ENCODE measurements at regions not wholly inside any gene's neighbourhood (a gene's known extent, or its start where the extent isn't known, plus 50 kb on each side); places are given as distances from the start of the nearest gene placed in this dataset.

- H3K27me3 Mint-ChIP-seq, result peaks cover 8% of the 10 kb centered on the region
- no peak overlapping the region for H3K27ac Mint-ChIP-seq
- no peaks in the 10 kb centered on the region for H3K36me3 Mint-ChIP-seq (ENCODE audit: low read depth)
- no peak overlapping the region for H3K4me3 Mint-ChIP-seq
- no peaks in the 10 kb centered on the region for H3K9me3 Mint-ChIP-seq
- intact Hi-C loops (cut with micrococcal nuclease), result no loop called here
- H3K4me1 Mint-ChIP-seq (ENCODE audit: low read depth), result peaks cover 15% of the 10 kb centered on the region
These were observed 144.6 kb upstream of the PRSS1 start for GRCh38 chr7:142604671-142605070.

DNA sequence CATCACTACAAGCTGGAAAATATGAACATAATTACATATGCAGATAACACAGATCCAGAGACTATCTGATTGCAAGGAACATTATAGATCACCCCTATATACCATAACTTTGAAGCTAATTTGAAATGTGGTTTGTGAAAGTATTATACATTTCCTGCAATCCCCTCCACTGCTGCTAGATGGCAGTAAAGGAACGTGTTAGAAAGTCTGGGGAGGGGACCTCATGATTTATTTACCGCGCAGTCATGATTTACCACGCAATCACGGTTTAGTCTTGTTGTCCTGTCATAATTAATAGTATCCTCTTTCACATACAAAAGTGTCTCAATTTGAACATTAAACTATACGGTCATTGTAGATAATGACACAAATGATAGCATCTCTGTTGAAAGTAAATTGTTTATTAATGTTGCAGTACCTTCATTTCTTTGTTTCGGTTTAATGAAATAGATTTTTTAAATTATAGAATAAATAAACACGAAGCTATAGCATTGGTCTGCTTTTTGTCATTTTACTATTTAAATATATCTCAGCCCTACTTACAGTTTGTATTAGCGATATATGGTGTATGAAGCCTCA lies 145.3 kb upstream of the PRSS1 start:
- intact Hi-C loops (cut with micrococcal nuclease), result no loop called here
- peaks cover 11% of the 10 kb centered on the region for H3K4me1 Mint-ChIP-seq (ENCODE audit: low read depth)
- H3K36me3 Mint-ChIP-seq (ENCODE audit: low read depth), result no peaks in the 10 kb centered on the region
- no peak overlapping the region for H3K4me3 Mint-ChIP-seq
- no peaks in the 10 kb centered on the region for H3K9me3 Mint-ChIP-seq
- peaks cover 8% of the 10 kb centered on the region for H3K27me3 Mint-ChIP-seq
- no peak overlapping the region for H3K27ac Mint-ChIP-seq

DNA sequence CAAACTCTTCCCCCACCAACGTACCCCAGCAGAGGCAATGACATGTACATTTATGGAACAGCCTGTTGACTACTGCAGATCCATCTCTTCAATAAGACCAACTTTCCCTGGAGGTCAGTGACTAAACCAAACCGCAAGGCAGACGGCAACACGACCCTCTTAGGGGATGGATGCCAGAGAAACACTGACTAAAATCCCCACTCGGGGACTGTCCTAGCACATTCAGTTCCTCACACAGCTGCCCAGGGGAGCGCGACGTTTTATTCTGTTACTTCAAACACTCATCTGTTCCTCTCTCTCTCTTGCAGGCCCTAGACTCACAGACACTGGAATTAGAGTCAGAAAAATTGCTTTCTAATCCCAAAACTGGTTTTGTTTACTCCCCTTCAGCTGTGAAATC lies 146.5 kb upstream of the PRSS1 start:
- Mint-ChIP-seq H3K36me3 (ENCODE audit: low read depth) (no peaks in the 10 kb centered on the region), H3K4me3 (no peak overlapping the region), H3K4me1 (ENCODE audit: low read depth) (peaks cover 12% of the 10 kb centered on the region), H3K27ac (no peak overlapping the region), H3K27me3 (peaks cover 10% of the 10 kb centered on the region), H3K9me3 (no peaks in the 10 kb centered on the region)
- intact Hi-C loops (cut with micrococcal nuclease), result no loop called here

- Mint-ChIP-seq H3K9me3 (no peaks in the 10 kb centered on the region), H3K27me3 (peaks cover 13% of the 10 kb centered on the region), H3K36me3 (ENCODE audit: low read depth) (no peaks in the 10 kb centered on the region), H3K4me1 (ENCODE audit: low read depth) (peaks cover 11% of the 10 kb centered on the region), H3K4me3 (no peak overlapping the region), H3K27ac (no peak overlapping the region)
- intact Hi-C loops (cut with micrococcal nuclease), result no loop called here
These were observed 147.1 kb upstream of the PRSS1 start for GRCh38 chr7:142602183-142602582.

DNA sequence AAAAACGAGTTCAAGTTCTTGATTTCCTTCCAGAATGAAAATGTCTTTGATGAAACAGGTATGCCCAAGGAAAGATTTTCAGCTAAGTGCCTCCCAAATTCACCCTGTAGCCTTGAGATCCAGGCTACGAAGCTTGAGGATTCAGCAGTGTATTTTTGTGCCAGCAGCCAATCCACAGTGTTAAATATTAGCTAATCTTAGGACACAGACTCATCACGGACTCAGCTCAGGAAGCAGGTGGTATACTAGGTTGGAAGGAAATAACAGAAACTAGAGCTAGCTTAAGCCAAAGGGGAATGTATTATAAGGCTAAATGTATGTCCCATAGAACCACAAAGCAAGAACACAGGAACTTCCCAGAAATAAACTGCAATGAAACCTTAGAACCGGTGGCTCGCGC lies 151.0 kb upstream of the PRSS1 start:
- Mint-ChIP-seq H3K4me1 (ENCODE audit: low read depth) (peaks cover 10% of the 10 kb centered on the region), H3K9me3 (no peaks in the 10 kb centered on the region), H3K36me3 (ENCODE audit: low read depth) (no peaks in the 10 kb centered on the region), H3K27ac (no peak overlapping the region), H3K27me3 (peaks cover 8% of the 10 kb centered on the region), H3K4me3 (no peak overlapping the region)
- intact Hi-C loops (cut with micrococcal nuclease), result loop anchor here (5.0 kb wide), 1 partner anchor 41 kb away; no protein-coding TSS in a partner anchor

DNA sequence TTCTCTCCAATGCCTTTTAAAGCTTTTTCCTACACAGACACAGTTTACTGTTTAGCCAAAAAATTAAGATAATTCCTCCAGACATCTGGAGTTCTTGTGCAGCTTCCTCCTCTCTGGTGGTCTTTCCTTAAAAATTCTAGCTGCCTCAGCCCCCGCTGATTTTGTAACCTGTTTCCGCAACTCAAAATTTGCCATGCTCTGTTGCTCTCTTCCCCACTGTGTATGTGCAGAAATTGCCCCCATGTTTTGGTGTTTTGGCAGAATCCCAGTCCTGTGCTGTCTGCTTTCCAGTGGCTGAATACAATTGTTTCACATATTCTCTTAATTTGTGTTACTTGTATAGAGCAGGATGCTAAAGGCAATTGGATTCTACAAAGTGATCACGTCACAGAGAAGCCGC lies 151.7 kb upstream of the PRSS1 start:
- intact Hi-C loops (cut with micrococcal nuclease), result loop anchor here (5.0 kb wide), 1 partner anchor 40 kb away; no protein-coding TSS in a partner anchor
- Mint-ChIP-seq H3K4me1 (ENCODE audit: low read depth) (peaks cover 10% of the 10 kb centered on the region), H3K9me3 (no peaks in the 10 kb centered on the region), H3K36me3 (ENCODE audit: low read depth) (no peaks in the 10 kb centered on the region), H3K27me3 (peaks cover 6% of the 10 kb centered on the region), H3K27ac (no peak overlapping the region), H3K4me3 (no peak overlapping the region)

- H3K36me3 Mint-ChIP-seq (ENCODE audit: low read depth), result no peaks in the 10 kb centered on the region
- no peak overlapping the region for H3K27ac Mint-ChIP-seq
- H3K4me3 Mint-ChIP-seq, result no peak overlapping the region
- H3K27me3 Mint-ChIP-seq, result peaks cover 5% of the 10 kb centered on the region
- intact Hi-C loops (cut with micrococcal nuclease), result loop anchor here (5.0 kb wide), 1 partner anchor 39 kb away; no protein-coding TSS in a partner anchor
- no peaks in the 10 kb centered on the region for H3K9me3 Mint-ChIP-seq
- H3K4me1 Mint-ChIP-seq (ENCODE audit: low read depth), result peaks cover 10% of the 10 kb centered on the region
These were observed 153.3 kb upstream of the PRSS1 start for GRCh38 chr7:142595816-142596516.

DNA sequence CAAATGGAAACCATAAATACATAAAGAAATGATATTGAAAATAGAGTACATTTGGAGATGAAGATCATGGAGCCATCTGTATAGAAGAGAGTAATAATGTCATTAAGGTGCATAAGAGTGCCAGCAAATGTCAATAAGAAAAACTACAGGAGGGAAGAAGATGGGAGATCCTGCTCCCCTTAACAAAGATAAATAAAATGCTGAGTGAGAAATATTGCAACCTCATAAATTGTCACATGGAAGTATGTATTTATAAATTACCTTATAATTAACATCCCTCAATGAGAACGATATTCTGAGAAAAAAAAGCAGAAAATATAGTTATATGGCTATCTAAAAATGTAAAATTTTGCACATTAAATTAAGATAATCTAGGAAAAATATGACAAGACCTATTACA lies 155.2 kb upstream of the PRSS1 start:
- Mint-ChIP-seq H3K27me3 (peaks cover 5% of the 10 kb centered on the region), H3K4me3 (no peak overlapping the region), H3K36me3 (ENCODE audit: low read depth) (no peaks in the 10 kb centered on the region), H3K27ac (no peak overlapping the region), H3K4me1 (ENCODE audit: low read depth) (peaks cover 10% of the 10 kb centered on the region), H3K9me3 (no peaks in the 10 kb centered on the region)
- intact Hi-C loops (cut with micrococcal nuclease), result no loop called here

DNA sequence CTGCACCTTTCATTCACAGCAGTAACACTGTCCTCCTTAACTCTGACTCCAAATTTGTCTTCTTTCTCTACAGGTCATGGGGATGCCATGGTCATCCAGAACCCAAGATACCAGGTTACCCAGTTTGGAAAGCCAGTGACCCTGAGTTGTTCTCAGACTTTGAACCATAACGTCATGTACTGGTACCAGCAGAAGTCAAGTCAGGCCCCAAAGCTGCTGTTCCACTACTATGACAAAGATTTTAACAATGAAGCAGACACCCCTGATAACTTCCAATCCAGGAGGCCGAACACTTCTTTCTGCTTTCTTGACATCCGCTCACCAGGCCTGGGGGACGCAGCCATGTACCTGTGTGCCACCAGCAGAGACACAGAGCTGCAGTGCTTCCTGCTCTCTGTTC lies 156.2 kb upstream of the PRSS1 start:
- intact Hi-C loops (cut with micrococcal nuclease), result no loop called here
- Mint-ChIP-seq H3K4me1 (ENCODE audit: low read depth) (peaks cover 8% of the 10 kb centered on the region), H3K4me3 (no peak overlapping the region), H3K9me3 (no peaks in the 10 kb centered on the region), H3K27me3 (peaks cover 5% of the 10 kb centered on the region), H3K36me3 (ENCODE audit: low read depth) (no peaks in the 10 kb centered on the region), H3K27ac (no peak overlapping the region)

GRCh38 chr7:142592664-142593063 lies 156.6 kb upstream of the PRSS1 start:
- peaks cover 4% of the 10 kb centered on the region for H3K4me1 Mint-ChIP-seq (ENCODE audit: low read depth)
- H3K4me3 Mint-ChIP-seq, result no peak overlapping the region
- intact Hi-C loops (cut with micrococcal nuclease), result no loop called here
- H3K9me3 Mint-ChIP-seq, result no peaks in the 10 kb centered on the region
- no peaks in the 10 kb centered on the region for H3K36me3 Mint-ChIP-seq (ENCODE audit: low read depth)
- no peak overlapping the region for H3K27ac Mint-ChIP-seq
- H3K27me3 Mint-ChIP-seq, result peaks cover 2% of the 10 kb centered on the region

GRCh38 chr7:142592231-142592630 lies 157.0 kb upstream of the PRSS1 start:
- Mint-ChIP-seq H3K4me1 (ENCODE audit: low read depth) (no peaks in the 10 kb centered on the region), H3K4me3 (no peak overlapping the region), H3K9me3 (no peaks in the 10 kb centered on the region), H3K27me3 (no peaks in the 10 kb centered on the region), H3K36me3 (ENCODE audit: low read depth) (no peaks in the 10 kb centered on the region), H3K27ac (no peak overlapping the region)
- intact Hi-C loops (cut with micrococcal nuclease), result no loop called here

GRCh38 chr7:142590830-142591457 lies 158.3 kb upstream of the PRSS1 start:
- H3K4me1 Mint-ChIP-seq (ENCODE audit: low read depth), result peaks cover 7% of the 10 kb centered on the region
- no peaks in the 10 kb centered on the region for H3K36me3 Mint-ChIP-seq (ENCODE audit: low read depth)
- intact Hi-C loops (cut with micrococcal nuclease), result no loop called here
- H3K27ac Mint-ChIP-seq, result no peak overlapping the region
- no peak overlapping the region for H3K4me3 Mint-ChIP-seq
- H3K27me3 Mint-ChIP-seq, result no peaks in the 10 kb centered on the region
- H3K9me3 Mint-ChIP-seq, result no peaks in the 10 kb centered on the region

- Mint-ChIP-seq H3K27me3 (no peaks in the 10 kb centered on the region), H3K9me3 (no peaks in the 10 kb centered on the region), H3K27ac (no peak overlapping the region), H3K36me3 (ENCODE audit: low read depth) (no peaks in the 10 kb centered on the region), H3K4me1 (ENCODE audit: low read depth) (peaks cover 7% of the 10 kb centered on the region), H3K4me3 (no peak overlapping the region)
- intact Hi-C loops (cut with micrococcal nuclease), result no loop called here
These were observed 159.2 kb upstream of the PRSS1 start for GRCh38 chr7:142590077-142590476.

GRCh38 chr7:142587578-142588191 lies 161.6 kb upstream of the PRSS1 start:
- Mint-ChIP-seq H3K4me1 (ENCODE audit: low read depth) (peaks cover 17% of the 10 kb centered on the region), H3K36me3 (ENCODE audit: low read depth) (no peaks in the 10 kb centered on the region), H3K9me3 (no peaks in the 10 kb centered on the region), H3K4me3 (no peak overlapping the region), H3K27ac (no peak overlapping the region), H3K27me3 (no peaks in the 10 kb centered on the region)
- intact Hi-C loops (cut with micrococcal nuclease), result loop anchor here (5.0 kb wide), 1 partner anchor 50 kb away; no protein-coding TSS in a partner anchor
